ENCODE measurements at regions not wholly inside any gene's neighbourhood (a gene's known extent, or its start where the extent isn't known, plus 50 kb on each side); places are given as distances from the start of the nearest gene placed in this dataset.

DNA sequence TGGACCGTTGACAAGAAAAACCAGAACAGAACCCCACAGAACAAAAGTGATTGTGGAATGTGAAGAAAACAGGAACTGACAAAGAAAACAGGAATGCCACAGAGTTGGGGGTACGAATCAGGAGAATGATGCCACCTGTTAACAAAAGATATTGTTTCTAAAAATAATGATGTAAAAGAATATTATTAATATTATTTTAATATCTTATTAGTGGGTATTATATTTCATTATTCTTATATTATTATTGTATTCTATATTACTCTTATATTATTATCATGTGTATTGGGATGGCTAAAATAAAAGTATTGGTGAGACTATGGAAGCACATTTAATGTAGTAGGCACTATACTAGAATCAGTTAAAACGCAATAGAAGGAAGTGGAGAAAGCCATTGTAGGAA lies 659.0 kb upstream of the PCDH15 start:
- H3K27me3 ChIP-seq (ENCODE audit: low read depth), result no peaks in the 10 kb centered on the region
- intact Hi-C loops (cut with DNase I), result no loop called here

GRCh38 chr10:55449981-55450380 lies 649.0 kb upstream of the PCDH15 start:
- TF ChIP-seq, protein P1, sequence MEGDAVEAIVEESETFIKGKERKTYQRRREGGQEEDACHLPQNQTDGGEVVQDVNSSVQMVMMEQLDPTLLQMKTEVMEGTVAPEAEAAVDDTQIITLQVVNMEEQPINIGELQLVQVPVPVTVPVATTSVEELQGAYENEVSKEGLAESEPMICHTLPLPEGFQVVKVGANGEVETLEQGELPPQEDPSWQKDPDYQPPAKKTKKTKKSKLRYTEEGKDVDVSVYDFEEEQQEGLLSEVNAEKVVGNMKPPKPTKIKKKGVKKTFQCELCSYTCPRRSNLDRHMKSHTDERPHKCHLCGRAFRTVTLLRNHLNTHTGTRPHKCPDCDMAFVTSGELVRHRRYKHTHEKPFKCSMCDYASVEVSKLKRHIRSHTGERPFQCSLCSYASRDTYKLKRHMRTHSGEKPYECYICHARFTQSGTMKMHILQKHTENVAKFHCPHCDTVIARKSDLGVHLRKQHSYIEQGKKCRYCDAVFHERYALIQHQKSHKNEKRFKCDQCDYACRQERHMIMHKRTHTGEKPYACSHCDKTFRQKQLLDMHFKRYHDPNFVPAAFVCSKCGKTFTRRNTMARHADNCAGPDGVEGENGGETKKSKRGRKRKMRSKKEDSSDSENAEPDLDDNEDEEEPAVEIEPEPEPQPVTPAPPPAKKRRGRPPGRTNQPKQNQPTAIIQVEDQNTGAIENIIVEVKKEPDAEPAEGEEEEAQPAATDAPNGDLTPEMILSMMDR (IDR thresholded peaks at IDR 0.05), result no peak
- Histone ChIP-seq H3K27ac (no peak overlapping the region), H3K27me3 (ENCODE audit: low read depth) (no peaks in the 10 kb centered on the region), H3K4me3 (no peak overlapping the region), H3K36me3 (no peaks in the 10 kb centered on the region), H3K9me3 (no peaks in the 10 kb centered on the region), H3K4me1 (no peaks in the 10 kb centered on the region)
- no peak for ATAC-seq
- intact Hi-C loops (cut with DNase I), result no loop called here
- DNase-seq, result no peak

More for the DNA sequence above, 659.0 kb upstream of the PCDH15 start:
- ATAC-seq, result no peak
- Histone ChIP-seq H3K4me3 (no peak overlapping the region), H3K27ac (no peak overlapping the region), H3K36me3 (no peaks in the 10 kb centered on the region), H3K4me1 (no peaks in the 10 kb centered on the region), H3K9me3 (no peaks in the 10 kb centered on the region)
- TF ChIP-seq, protein P1 (IDR thresholded peaks at IDR 0.05), result no peak
- DNase-seq, result no peak

DNA sequence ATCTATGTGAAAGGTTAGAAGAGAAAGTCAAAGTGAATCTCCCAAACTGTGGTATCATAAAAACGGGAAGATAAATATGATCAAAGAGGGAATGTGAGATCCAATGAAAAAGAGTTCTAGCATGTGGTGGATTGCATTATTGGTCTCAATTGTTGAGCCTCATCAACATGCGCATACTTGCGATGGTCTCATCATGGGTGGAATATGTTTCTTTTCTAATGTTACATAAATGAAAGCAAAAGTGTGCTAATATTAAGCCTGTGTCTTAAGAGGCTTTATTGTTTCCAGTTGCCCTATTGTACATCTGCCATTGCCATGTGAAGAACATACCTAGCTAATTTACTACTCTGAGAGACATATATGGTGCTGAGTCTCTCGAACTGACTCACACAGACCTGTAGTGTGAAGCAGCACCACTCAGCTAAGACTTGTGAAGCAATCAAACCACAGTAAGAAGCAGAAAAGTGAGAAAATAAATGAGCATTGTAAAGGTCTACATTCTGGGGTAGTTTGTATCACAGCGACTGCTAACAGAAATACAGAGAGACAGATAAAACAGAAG lies 645.5 kb upstream of the PCDH15 start:
- ATAC-seq (no peak), DNase-seq (no peak)
- TF ChIP-seq, protein P1 (IDR thresholded peaks at IDR 0.05), result no peak
- H3K4me3 ChIP-seq, result no peak overlapping the region
- no peaks in the 10 kb centered on the region for H3K36me3 ChIP-seq
- intact Hi-C loops (cut with DNase I), result no loop called here
- H3K9me3 ChIP-seq, result no peaks in the 10 kb centered on the region
- H3K4me1 ChIP-seq, result no peaks in the 10 kb centered on the region
- no peak overlapping the region for H3K27ac ChIP-seq
- no peaks in the 10 kb centered on the region for H3K27me3 ChIP-seq (ENCODE audit: low read depth)

- TF ChIP-seq, protein P1 (IDR thresholded peaks at IDR 0.05), result no peak
- no peaks in the 10 kb centered on the region for H3K9me3 ChIP-seq
- H3K4me3 ChIP-seq, result no peak overlapping the region
- H3K4me1 ChIP-seq, result no peaks in the 10 kb centered on the region
- H3K27me3 ChIP-seq (ENCODE audit: low read depth), result no peaks in the 10 kb centered on the region
- ATAC-seq (no peak), DNase-seq (no peak)
- H3K36me3 ChIP-seq, result no peaks in the 10 kb centered on the region
- H3K27ac ChIP-seq, result no peak overlapping the region
- intact Hi-C loops (cut with DNase I), result no loop called here
Observed at GRCh38 chr10:55441777-55442176, 640.7 kb upstream of the PCDH15 start.

- ATAC-seq (peak in 1 of 2 donors; percentile 38), DNase-seq (no peak)
- Histone ChIP-seq H3K36me3 (no peaks in the 10 kb centered on the region), H3K27me3 (ENCODE audit: low read depth) (no peaks in the 10 kb centered on the region), H3K27ac (no peak overlapping the region), H3K4me1 (no peaks in the 10 kb centered on the region), H3K4me3 (no peak overlapping the region), H3K9me3 (peaks cover 3% of the 10 kb centered on the region)
- intact Hi-C loops (cut with DNase I), result no loop called here
- TF ChIP-seq, protein P1 (IDR thresholded peaks at IDR 0.05), result no peak
Observed at GRCh38 chr10:55426138-55426537, 625.1 kb upstream of the PCDH15 start.

Measured in lower lobe of right lung (tissue), 2 donors.